ENCODE measurements at regions not wholly inside any gene's neighbourhood (a gene's known extent, or its start where the extent isn't known, plus 50 kb on each side); places are given as distances from the start of the nearest gene placed in this dataset.

- DNase-seq (ENCODE audit: low read depth in 2 of 3, low spot score in 2 of 3), result no peak
Measured at GRCh38 chr3:150105025-150105424, 134.3 kb upstream of the PFN2 start.

- DNase-seq (ENCODE audit: low read depth in 2 of 3, low spot score in 2 of 3), result no peak
Measured at GRCh38 chr3:150104564-150104963, 133.9 kb upstream of the PFN2 start.

DNA sequence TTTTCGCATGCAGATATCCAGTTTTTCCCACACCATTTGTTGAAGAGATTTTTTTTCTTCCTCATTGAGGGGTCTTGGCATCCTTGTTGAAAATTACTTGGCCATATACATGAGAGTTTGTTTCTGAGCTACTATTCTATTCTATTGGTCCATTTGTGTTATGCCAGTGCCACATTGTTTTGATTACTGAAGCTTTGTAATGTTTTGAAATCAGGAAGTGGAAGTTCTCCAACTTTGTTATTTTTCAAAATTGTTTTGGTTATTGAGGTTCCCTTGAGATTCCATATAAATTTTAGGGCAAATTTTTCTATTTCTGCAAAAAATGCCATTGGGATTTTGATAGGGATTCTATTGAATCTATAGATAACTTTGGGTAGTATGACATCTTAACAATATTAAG lies 130.3 kb upstream of the PFN2 start:
- DNase-seq (ENCODE audit: low read depth in 2 of 3, low spot score in 2 of 3), result no peak

DNA sequence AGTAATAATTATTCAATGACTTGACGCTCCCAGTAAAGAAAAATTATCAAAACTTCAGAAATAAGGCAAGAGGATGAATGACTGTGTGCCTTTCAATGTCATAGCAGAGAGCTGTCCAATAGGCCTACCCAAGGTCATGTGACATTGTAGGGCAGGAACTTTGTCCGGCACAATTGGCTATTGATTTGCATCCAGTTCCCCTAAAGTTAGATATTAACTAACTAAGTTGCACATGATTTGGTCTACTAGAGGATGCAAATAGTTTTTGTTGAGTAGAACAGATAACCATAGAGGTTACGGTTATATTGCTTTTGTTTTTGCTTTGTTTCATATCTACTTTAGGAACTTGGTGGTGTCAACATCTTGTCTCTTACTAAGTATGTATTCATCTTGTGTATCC lies 127.9 kb upstream of the PFN2 start:
- no peak for DNase-seq (ENCODE audit: low read depth in 2 of 3, low spot score in 2 of 3)

- DNase-seq (ENCODE audit: low read depth in 2 of 3, low spot score in 2 of 3), result no peak
Measured at GRCh38 chr3:150097588-150097890, 126.8 kb upstream of the PFN2 start.

DNA sequence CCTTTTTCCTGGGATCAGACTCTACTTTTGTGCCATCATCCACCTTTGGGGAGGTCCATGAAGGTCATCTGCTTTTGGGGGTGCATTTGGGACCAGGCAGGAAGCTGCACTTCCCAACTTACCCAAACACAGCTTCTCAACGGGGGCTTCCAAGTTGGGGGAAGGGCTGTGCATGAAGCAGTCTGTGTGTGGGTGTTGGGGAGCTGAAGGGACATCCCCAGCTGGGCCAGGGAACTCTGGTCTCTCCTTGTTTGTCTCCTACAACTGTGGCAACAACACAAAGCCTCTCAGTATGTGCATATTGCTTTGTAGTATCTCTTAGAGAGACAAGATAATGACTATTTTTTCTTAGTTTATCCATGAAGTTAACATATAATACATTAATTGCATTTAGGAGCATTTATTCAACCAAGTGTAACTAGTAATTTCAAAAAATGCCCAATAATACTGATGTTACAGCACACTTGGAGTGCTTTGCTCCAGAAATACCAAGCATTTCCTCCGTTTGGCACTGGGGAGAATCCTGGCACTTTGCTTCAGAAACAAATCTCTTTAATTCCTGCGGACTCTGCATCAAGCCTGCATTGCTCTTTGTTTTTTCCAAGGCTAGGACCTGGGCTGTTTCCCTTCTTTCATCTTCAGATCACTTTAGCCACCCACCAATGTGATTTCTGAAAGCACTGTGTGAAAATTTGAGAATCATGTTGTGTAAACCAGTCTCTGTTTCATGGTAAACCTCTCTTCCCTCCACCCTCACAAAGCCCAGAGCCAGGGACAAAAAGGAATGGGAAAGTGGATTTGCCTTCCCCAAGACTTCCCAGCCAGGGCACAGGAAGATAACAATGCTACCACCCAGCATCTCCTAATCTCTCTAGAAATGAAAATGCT lies 126.2 kb upstream of the PFN2 start:
- DNase-seq (ENCODE audit: low read depth in 2 of 3, low spot score in 2 of 3), result no peak

DNA sequence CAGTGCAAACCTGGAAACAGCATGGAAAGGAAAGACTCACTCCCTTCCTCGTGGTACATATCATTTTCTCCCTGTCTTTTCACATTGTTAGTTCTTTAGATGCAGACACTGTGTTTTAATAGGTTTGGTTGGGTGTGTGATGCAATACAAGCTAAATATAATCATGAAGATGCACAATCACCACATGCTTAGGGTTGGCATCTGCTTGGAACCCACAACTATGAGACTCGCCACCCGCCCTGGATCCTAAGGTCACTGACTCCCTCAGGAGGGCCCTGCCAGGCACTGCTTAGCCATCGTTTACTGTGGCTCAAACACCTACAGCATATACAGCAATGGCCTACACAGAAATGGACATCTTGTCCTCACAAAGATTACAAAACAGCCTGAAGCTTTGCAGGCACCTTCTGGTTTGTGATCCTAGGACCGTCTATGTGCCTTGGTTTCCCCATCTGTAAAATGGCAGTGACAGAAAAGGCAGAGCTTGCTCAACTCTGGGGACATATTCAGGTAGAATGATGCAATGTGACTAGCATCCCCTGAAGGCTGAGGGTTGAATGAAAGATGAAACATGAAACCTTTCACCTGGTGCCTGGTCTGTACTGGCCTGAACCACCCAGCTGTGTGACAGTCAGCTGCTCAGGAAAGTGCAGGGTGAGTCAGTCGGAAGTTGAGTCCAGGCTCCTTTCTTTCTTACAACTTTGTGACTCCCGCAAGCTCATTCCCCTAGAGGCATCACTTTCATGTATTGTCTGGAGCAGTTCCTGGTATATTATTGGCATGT lies 123.6 kb upstream of the PFN2 start:
- no peak for DNase-seq (ENCODE audit: low read depth in 2 of 3, low spot score in 2 of 3)

DNA sequence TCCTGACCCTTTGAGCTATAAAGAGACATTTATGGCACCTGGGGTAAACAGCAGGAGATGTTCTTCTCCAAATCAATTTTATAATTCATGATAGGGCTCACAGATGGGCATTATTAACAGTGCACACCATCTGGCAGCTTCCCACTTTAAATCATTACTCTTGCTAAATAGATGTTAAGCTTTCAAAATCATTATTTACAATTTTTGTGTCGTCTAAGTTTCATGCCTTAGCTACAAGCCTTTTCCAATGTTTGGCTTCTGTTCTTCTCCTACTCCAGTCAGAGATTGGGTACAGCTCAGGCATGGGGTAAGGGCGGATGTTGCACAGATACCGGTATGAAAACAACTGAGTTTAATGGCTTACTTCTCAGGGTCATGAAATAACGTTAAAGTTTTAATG lies 120.9 kb upstream of the PFN2 start:
- no peak for DNase-seq (ENCODE audit: low read depth in 2 of 3, low spot score in 2 of 3)

DNA sequence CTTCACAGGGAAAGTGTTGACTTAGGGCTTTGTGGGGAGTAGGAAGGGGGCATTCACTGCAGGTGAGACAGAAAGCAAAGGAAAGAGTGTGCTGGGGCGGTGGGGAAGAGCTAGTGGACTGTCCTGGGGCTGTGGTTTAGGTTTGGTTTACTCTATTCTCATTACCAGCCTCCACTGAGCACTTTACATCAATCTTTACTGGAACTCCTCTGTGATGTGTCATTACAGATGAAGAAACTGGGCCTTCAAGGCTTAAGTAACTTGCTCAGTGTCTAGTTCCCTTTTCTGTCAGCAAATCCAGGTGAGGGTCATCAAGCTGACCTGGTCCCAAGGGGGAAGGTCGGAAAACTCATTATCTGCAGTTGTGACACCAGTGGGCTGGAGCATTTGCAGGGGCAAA lies 120.2 kb upstream of the PFN2 start:
- no peak for DNase-seq (ENCODE audit: low read depth in 2 of 3, low spot score in 2 of 3)

DNA sequence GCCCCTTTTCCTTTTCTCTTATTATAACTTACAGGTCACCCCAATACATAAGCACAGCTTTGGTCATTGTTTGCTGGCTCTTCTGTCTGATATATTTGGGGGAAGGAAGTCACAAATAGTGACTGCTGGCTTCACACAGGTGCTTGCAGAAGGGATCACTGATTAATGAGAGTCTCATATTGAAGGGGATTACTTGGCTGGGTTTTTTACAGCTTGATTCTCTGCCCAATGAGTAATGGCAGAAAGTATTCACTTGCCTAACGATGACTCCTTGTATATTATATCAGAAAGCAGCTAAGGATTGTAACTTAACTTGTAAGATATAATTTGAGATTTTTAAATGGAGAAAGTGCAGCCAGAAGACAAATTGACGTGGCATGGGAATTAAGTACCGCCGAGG lies 119.3 kb upstream of the PFN2 start:
- no peak for DNase-seq (ENCODE audit: low read depth in 2 of 3, low spot score in 2 of 3)

DNA sequence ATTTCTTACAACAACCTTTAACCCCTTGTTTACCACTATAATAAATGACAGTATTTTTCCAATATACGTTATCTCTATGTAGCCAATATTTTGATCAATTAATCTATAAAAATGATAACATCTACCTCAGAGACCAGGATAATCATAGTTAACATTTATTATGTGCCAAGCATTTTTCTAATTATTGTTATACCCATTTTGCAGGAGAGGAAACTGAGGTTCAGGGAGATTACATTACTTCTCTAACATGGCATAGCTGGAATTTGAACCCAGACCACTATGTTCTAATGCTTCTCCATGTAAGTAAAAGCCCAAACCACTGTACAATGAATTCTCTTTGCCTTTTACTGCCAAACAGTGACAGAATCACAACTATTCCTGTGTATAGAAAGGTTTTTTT lies 113.4 kb upstream of the PFN2 start:
- DNase-seq (ENCODE audit: low read depth in 2 of 3, low spot score in 2 of 3), result no peak

- DNase-seq (ENCODE audit: low read depth in 2 of 3, low spot score in 2 of 3), result no peak
Measured at GRCh38 chr3:150083655-150084042, 113.0 kb upstream of the PFN2 start.

DNA sequence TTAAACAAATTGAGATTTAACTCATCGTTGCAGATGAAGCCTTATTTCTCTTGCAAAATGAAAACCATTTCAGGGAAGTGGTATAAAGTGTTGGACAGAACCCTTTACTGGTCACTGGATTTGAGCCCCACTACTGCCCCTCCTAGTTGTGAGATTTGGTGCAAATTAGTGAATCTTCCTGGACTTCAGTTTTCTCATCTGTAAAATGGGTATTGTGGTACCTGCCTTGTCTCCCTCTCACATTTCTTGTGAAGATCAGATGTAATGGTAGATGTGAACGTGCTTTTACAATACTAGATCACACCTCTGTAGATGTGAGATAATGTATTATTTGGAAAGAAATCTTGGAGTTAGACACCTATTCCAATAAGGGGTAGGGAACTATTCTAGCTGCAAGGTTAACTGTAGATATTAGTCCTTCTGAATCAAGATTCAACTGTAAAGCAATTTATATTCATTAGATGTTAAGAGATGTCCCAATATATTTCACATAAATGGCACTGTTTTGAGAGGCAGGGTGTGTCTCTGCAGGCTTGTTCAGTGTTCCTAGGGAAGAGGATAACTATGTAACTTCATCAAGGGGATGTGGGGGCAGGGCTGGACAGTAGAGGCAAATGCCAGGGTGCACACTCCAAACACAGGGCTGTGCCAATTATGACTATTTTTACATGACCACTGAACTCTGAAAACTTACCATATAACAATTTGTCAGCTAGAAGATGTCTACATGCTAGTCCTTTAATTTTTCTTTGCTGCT lies 112.4 kb upstream of the PFN2 start:
- DNase-seq (ENCODE audit: low read depth in 2 of 3, low spot score in 2 of 3), result no peak

- DNase-seq (ENCODE audit: low read depth in 2 of 3, low spot score in 2 of 3), result no peak
Measured at GRCh38 chr3:150081084-150081483, 110.4 kb upstream of the PFN2 start.

DNA sequence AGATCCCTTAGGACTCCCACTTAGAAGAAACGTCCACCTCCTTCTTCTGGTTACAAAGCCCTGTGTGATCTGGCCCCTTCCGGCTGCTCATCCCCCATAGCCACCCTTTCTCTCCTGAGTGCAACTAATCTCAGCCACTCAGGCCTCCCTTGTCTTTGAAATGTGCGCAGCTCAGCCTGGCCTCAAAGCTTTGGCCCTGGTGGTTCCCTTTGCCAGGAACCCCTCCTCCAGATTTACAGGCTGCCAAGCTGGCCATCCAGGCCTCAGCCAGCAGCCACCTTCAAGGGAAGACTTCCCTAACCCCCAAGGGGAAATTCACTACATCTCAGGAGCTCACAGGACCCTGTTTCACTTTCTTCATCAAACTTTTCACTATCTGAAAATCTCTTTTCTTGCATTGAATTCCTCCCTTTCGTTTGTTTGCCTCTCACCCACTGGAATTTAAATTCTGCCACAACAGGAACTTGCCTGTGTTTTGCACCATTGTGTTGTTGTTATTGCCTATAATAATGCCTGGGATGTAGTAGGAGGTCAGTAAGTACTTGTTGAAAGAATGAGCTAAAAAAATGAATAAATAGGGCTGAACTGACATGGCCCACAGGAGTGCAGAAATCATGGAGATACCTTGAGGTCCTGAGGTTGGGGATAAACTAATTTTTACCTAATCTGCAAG lies 109.5 kb upstream of the PFN2 start:
- no peak for DNase-seq (ENCODE audit: low read depth in 2 of 3, low spot score in 2 of 3)

DNA sequence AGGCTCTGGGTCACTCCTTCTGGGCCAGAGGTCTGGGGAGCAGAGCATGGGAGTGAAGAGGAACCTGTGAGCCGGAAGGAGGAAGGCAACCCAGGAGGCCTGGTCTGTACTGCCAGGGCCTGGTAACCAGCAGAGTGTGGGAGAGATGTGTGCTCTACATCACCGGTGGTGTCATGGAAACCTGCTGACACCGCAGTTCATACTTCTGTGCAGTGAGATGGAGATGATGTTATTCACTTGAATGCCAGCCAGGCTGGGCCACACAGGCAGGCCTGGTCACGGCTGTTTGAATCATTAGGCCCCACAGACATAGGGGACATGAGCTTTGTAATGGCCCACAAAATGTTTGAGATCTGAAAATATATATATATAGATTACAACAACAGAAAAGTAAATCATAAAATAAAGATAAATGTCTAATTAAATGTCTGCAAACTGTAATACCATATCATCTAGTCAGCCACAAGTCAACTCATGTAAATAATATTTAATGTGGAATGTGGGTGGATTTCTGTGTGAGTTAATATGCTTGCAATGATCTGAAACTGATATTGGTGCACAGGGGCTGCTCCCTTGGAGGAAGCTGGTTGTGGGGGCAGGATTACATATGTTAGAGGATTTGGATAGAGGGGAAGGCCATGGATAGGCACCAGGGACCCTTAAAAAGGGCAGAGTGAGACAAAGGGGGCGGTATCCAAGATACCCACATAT lies 108.5 kb upstream of the PFN2 start:
- DNase-seq (ENCODE audit: low read depth in 2 of 3, low spot score in 2 of 3), result no peak

DNA sequence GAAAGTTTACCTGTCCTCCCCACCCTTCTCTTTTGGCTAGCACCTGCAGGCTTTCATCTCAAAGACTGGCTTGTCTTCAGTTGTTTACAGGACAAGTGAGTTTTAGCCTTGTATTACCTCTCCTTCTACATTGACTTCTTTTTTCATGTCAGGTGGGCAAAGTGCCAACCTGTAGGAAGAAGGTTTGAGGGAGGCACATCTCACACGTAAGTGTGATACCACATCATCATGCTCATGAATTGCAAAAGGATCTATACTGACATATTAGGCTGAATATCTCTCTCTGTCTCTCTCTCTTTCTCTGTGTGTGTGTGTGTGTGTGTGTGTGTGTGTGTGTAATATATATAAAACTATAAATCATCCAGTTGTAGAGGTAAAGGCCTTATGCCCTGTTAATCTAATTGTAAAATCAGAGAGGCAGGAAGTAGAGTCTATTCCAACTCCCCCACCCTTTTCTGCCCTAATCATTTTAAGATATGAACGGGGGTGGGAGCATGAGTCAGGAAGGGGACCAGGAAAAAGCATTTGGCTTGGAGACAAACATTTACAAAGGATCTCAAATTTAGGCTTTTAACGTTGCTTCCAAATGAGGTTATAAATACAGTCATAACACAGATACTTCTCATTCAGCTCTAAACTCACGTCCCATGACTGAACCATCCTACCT lies 107.0 kb upstream of the PFN2 start:
- no peak for DNase-seq (ENCODE audit: low read depth in 2 of 3, low spot score in 2 of 3)

- DNase-seq (ENCODE audit: low read depth in 2 of 3, low spot score in 2 of 3), result no peak
Measured at GRCh38 chr3:150077107-150077506, 106.4 kb upstream of the PFN2 start.

DNA sequence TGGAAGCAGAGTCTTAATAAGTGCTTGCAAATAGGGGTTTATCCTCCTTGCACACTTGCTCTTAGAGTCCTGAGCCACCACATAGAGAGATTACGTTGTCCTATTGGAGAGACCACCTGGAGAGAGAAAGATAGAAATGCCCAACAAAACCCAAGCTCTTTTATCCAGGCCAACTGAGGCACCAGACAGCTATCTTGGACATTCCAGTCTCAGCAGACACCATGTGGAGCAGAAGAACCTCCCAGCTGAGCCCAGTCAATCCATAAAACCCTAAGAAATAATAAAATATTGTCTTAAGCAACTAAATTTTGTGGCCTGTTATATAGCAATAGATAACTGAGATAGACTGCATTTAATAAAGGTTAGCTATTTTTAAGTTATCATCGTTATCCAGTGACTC lies 105.7 kb upstream of the PFN2 start:
- DNase-seq (ENCODE audit: low read depth in 2 of 3, low spot score in 2 of 3), result no peak

DNA sequence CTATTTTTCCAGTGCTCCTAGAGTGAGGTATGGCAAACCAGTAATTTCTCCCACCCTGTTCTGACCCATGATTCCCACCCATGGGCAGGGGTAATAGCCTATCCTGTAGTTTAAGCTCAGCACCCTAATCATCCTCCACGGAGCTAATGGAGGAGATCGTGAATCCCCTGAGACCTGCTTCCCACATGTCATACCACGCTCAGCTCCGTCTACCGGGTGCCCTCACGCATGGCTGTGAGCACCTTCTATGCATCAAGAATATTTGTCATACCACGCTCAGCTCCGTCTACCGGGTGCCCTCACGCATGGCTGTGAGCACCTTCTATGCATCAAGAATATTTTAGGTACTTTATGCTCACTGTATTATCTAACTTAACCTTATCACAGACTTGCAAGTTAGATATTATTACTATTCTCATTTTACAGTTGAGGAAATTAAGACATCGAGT lies 104.7 kb upstream of the PFN2 start:
- DNase-seq (ENCODE audit: low read depth in 2 of 3, low spot score in 2 of 3), result no peak

All from hematopoietic multipotent progenitor cell (in vitro differentiated cells).